Fibroblast of lung (primary cell): ENCODE measurements at regions not wholly inside any gene's neighbourhood (a gene's known extent, or its start where the extent isn't known, plus 50 kb on each side); places are given as distances from the start of the nearest gene placed in this dataset.

Experiments
- EZH2 ChIP-seq: IDR thresholded peaks from 2 replicates; pipeline ENCODE4 v1.5.1; 2012; ENCODE audit warnings: low read length, control low read depth, mild to moderate bottlenecking; ENCODE audit errors: missing control alignments
- TF ChIP-seq, protein P1 (sequence below), 2 donors: IDR thresholded peaks in 1 of 2; conservative IDR thresholded peaks in 1 of 2; 1 replicate in 1 of 2; 2 replicates in 1 of 2; pipeline ENCODE4 v1.5.1; 2011 to 2012; ENCODE audit warnings: low read length in 2 of 2, control low read depth in 1 of 2, inconsistent platforms in 1 of 2, low read depth in 1 of 2, mild to moderate bottlenecking in 1 of 2

DNA sequence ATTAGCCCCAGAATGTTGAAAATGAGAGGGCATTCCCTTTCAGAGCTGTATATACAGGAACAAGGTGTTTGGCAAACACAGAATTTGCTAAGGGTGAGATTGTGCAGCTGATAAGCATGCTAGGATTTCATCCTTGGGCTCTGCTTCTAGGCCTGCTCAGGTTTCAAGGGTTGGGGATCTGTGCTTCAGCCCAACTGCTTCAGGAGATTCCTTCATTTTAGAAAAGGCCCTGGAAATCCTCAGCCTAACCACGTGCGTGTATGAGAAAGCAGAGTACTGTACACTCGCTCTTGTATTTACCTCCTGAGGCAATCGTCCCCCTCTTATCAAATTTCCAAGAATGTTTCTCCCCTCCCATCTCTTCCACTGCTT lies 291.6 kb upstream of the ARGLU1 start:
- TF ChIP-seq, protein P1, sequence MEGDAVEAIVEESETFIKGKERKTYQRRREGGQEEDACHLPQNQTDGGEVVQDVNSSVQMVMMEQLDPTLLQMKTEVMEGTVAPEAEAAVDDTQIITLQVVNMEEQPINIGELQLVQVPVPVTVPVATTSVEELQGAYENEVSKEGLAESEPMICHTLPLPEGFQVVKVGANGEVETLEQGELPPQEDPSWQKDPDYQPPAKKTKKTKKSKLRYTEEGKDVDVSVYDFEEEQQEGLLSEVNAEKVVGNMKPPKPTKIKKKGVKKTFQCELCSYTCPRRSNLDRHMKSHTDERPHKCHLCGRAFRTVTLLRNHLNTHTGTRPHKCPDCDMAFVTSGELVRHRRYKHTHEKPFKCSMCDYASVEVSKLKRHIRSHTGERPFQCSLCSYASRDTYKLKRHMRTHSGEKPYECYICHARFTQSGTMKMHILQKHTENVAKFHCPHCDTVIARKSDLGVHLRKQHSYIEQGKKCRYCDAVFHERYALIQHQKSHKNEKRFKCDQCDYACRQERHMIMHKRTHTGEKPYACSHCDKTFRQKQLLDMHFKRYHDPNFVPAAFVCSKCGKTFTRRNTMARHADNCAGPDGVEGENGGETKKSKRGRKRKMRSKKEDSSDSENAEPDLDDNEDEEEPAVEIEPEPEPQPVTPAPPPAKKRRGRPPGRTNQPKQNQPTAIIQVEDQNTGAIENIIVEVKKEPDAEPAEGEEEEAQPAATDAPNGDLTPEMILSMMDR (conservative IDR thresholded peaks at IDR 0.05 in 1 of 2, IDR thresholded peaks at IDR 0.05 in 1 of 2; ENCODE audit: low read depth in 1 of 2, low read length in 2 of 2): no peak
- TF ChIP-seq EZH2: no peak
